Liver (tissue), 7 donors: ENCODE measurements at regions not wholly inside any gene's neighbourhood (a gene's known extent, or its start where the extent isn't known, plus 50 kb on each side); places are given as distances from the start of the nearest gene placed in this dataset.

Experiments used
- DNase-seq: peaks from one replicate; pipeline ENCODE4 v3.0.0-alpha.2; 2017; ENCODE audit warnings: low spot score
- H3K27ac ChIP-seq, 2 donors: one replicate each; pipeline ENCODE4 v1.7.0; 2013; ENCODE audit warnings: inconsistent platforms in 2 of 2, low read length in 2 of 2, control low read depth in 1 of 2, low read depth in 1 of 2, mild to moderate bottlenecking in 1 of 2
- H3K27me3 ChIP-seq, 4 donors: one replicate each; pipeline versions ENCODE4 v1.6.1 to v1.7.0; 2013; ENCODE audit warnings: low read length in 3 of 4, inconsistent platforms in 1 of 4, mild to moderate bottlenecking in 1 of 4, moderate library complexity in 1 of 4; ENCODE audit not compliant: control insufficient read depth in 4 of 4, insufficient read depth in 4 of 4
- H3K36me3 ChIP-seq, 4 donors: one replicate each; pipeline versions ENCODE4 v1.6.1 to v1.7.0; 2013; ENCODE audit warnings: low read length in 3 of 4, mild to moderate bottlenecking in 3 of 4, low read depth in 1 of 4, moderate library complexity in 1 of 4; ENCODE audit not compliant: control insufficient read depth in 4 of 4, insufficient read depth in 3 of 4
- H3K4me1 ChIP-seq, 4 donors: one replicate each; pipeline versions ENCODE4 v1.6.1 to v1.7.0; 2013; ENCODE audit warnings: low read length in 3 of 4, mild to moderate bottlenecking in 3 of 4, moderate library complexity in 1 of 4; ENCODE audit not compliant: control insufficient read depth in 4 of 4, insufficient read depth in 4 of 4
- H3K4me3 ChIP-seq, 3 donors: one replicate each; pipeline versions ENCODE4 v1.6.1 to v1.7.0; 2013; ENCODE audit warnings: low read length in 3 of 3, control low read depth in 1 of 3, low read depth in 1 of 3, mild to moderate bottlenecking in 1 of 3
- H3K9ac ChIP-seq, 2 donors: one replicate each; pipeline ENCODE4 v1.7.0; 2013; ENCODE audit warnings: low read length in 2 of 2, mild to moderate bottlenecking in 2 of 2, moderate library complexity in 2 of 2, control low read depth in 1 of 2, low read depth in 1 of 2
- H3K9me3 ChIP-seq, 4 donors: one replicate each; pipeline versions ENCODE4 v1.6.1 to v1.7.0; 2013; ENCODE audit warnings: low read length in 3 of 4; ENCODE audit not compliant: control insufficient read depth in 4 of 4
- ATF3 ChIP-seq: IDR thresholded peaks from 2 replicates; pipeline ENCODE4 v1.6.1; 2016; ENCODE audit warnings: antibody characterized with exemption
- EGR1 ChIP-seq, 2 donors: IDR thresholded peaks; 2 replicates each; pipeline ENCODE4 v1.6.1; 2016 to 2018; ENCODE audit warnings: antibody characterized with exemption in 2 of 2, low read depth in 2 of 2
- FOXA2 ChIP-seq: IDR thresholded peaks from 2 replicates; pipeline ENCODE4 v1.6.1; 2016; ENCODE audit warnings: antibody characterized with exemption
- HNF4A ChIP-seq, 2 donors: conservative IDR thresholded peaks; 2 replicates each; pipeline ENCODE4 v1.6.1; 2016; ENCODE audit warnings: antibody characterized with exemption in 2 of 2, mild to moderate bottlenecking in 2 of 2
- HNF4G ChIP-seq: IDR thresholded peaks from 2 replicates; pipeline ENCODE4 v1.6.1; 2016; ENCODE audit warnings: antibody characterized with exemption
- JUND ChIP-seq, 2 donors: IDR thresholded peaks; 2 replicates each; pipeline ENCODE4 v1.6.1; 2016; ENCODE audit warnings: antibody characterized with exemption in 2 of 2
- MAX ChIP-seq: IDR thresholded peaks from 2 replicates; pipeline ENCODE4 v1.6.1; 2016; ENCODE audit warnings: antibody characterized with exemption
- NR2F2 ChIP-seq: IDR thresholded peaks from 2 replicates; pipeline ENCODE4 v1.6.1; 2016; ENCODE audit warnings: antibody characterized with exemption
- RAD21 ChIP-seq, 2 donors: IDR thresholded peaks; 2 replicates each; pipeline ENCODE4 v1.6.1; 2016; ENCODE audit warnings: antibody characterized with exemption in 2 of 2, mild to moderate bottlenecking in 2 of 2
- REST ChIP-seq: IDR thresholded peaks from 2 replicates; pipeline ENCODE4 v1.6.1; 2016; ENCODE audit warnings: antibody characterized with exemption, mild to moderate bottlenecking
- RXRA ChIP-seq, 2 donors: IDR thresholded peaks; 2 replicates each; pipeline ENCODE4 v1.6.1; 2017 to 2018; ENCODE audit warnings: antibody characterized with exemption in 2 of 2, mild to moderate bottlenecking in 1 of 2
- SP1 ChIP-seq: IDR thresholded peaks from 2 replicates; pipeline ENCODE4 v1.6.1; 2018; ENCODE audit warnings: antibody characterized with exemption, mild to moderate bottlenecking
- TAF1 ChIP-seq: conservative IDR thresholded peaks from 2 replicates; pipeline ENCODE4 v1.6.1; 2016; ENCODE audit warnings: antibody characterized with exemption, mild to moderate bottlenecking
- YY1 ChIP-seq: IDR thresholded peaks from 2 replicates; pipeline ENCODE4 v1.6.1; 2016; ENCODE audit warnings: antibody characterized with exemption, mild to moderate bottlenecking
- ZBTB33 ChIP-seq: IDR thresholded peaks from 2 replicates; pipeline ENCODE4 v1.6.1; 2016; ENCODE audit warnings: antibody characterized with exemption
- WGBS: extraction: QIAGEN DNeasy Blood & Tissue Kit; methylation state at CpG from one replicate; pipeline ENCODE4 v1.1.7; 2013; 5-methylcytosine and 5-hydroxymethylcytosine counted together
- donor health status: healthy.
- donor health status: healthy.
- donor health status: healthy.
- donor health status: healthy.

GRCh38 chr10:35857860-35858259, 215.8 kb upstream of the FZD8 start:
- no peak for DNase-seq

GRCh38 chr10:35855155-35855947, 213.3 kb upstream of the FZD8 start:
- Histone ChIP-seq H3K27me3 (no peaks in the 10 kb centered on the region), H3K36me3 (no peaks in the 10 kb centered on the region), H3K9ac (no peak overlapping the region), H3K27ac (no peak overlapping the region), H3K4me3 (no peak overlapping the region), H3K9me3 (no peaks in the 10 kb centered on the region), H3K4me1 (no peaks in the 10 kb centered on the region)
- DNase-seq = no peak
- TF ChIP-seq RXRA (IDR thresholded peaks at IDR 0.05) (no peak), JUND (IDR thresholded peaks at IDR 0.05) (no peak)
- WGBS = 67% methylated on average over 1 of the region's 1 CpG

More at GRCh38 chr10:35857860-35858259, 215.8 kb upstream of the FZD8 start:
- no peaks in the 10 kb centered on the region for H3K4me1 ChIP-seq
- H3K4me3 ChIP-seq = no peak overlapping the region
- no peak overlapping the region for H3K9ac ChIP-seq
- no peaks in the 10 kb centered on the region for H3K36me3 ChIP-seq
- no peak for TF ChIP-seq NR2F2
- H3K9me3 ChIP-seq = no peaks in the 10 kb centered on the region
- 66% methylated on average over 1 of the region's 1 CpG for WGBS
- H3K27ac ChIP-seq = no peak overlapping the region
- no peaks in the 10 kb centered on the region for H3K27me3 ChIP-seq

- H3K4me1 ChIP-seq = no peaks in the 10 kb centered on the region
- H3K9ac ChIP-seq = no peak overlapping the region
- H3K36me3 ChIP-seq = no peaks in the 10 kb centered on the region
- DNase-seq = no peak
- no peaks in the 10 kb centered on the region for H3K27me3 ChIP-seq
- no peak overlapping the region for H3K4me3 ChIP-seq
- H3K9me3 ChIP-seq = no peaks in the 10 kb centered on the region
- TF ChIP-seq RAD21 (IDR thresholded peaks at IDR 0.05) (no peak), FOXA2 (no peak), EGR1 (IDR thresholded peaks at IDR 0.05; ENCODE audit: low read depth in 2 of 2) (no peak), YY1 (no peak), ZBTB33 (no peak), JUND (IDR thresholded peaks at IDR 0.05) (no peak)
- 72% methylated on average over 2 of the region's 2 CpGs for WGBS
- no peak overlapping the region for H3K27ac ChIP-seq
Observed at GRCh38 chr10:35854661-35855060, 212.6 kb upstream of the FZD8 start.

- Histone ChIP-seq H3K27ac (no peak overlapping the region), H3K9ac (no peak overlapping the region), H3K4me3 (no peak overlapping the region), H3K36me3 (no peaks in the 10 kb centered on the region), H3K27me3 (no peaks in the 10 kb centered on the region), H3K4me1 (no peaks in the 10 kb centered on the region), H3K9me3 (no peaks in the 10 kb centered on the region)
- WGBS = 88% methylated on average over 2 of the region's 2 CpGs
- DNase-seq = no peak
- TF ChIP-seq HNF4A (conservative IDR thresholded peaks at IDR 0.05) (no peak), REST (no peak), ATF3 (no peak), HNF4G (no peak), MAX (no peak), NR2F2 (no peak), ZBTB33 (no peak), SP1 (no peak), FOXA2 (no peak), RAD21 (IDR thresholded peaks at IDR 0.05) (no peak), EGR1 (IDR thresholded peaks at IDR 0.05; ENCODE audit: low read depth in 2 of 2) (no peak), JUND (IDR thresholded peaks at IDR 0.05) (no peak), TAF1 (no peak), YY1 (no peak)
Observed at GRCh38 chr10:35852721-35853120, 210.6 kb upstream of the FZD8 start.
